Activated CD4-positive, alpha-beta T cell treated with anti-CD3 and anti-CD28 coated beads, Interleukin-2, amount 50 U/mL, for 4 hours (primary cell): ENCODE measurements at regions not wholly inside any gene's neighbourhood (a gene's known extent, or its start where the extent isn't known, plus 50 kb on each side); places are given as distances from the start of the nearest gene placed in this dataset.
"Not testable (repeated sequence)": the region's sequence is repeated elsewhere in the genome, so short reads cannot be mapped to it uniquely, and the experiment has no call there.

Source experiments
- DNase-seq, 2 experiments: peaks; one replicate each; pipeline ENCODE4 v3.0.0-alpha.2; 2020

DNA sequence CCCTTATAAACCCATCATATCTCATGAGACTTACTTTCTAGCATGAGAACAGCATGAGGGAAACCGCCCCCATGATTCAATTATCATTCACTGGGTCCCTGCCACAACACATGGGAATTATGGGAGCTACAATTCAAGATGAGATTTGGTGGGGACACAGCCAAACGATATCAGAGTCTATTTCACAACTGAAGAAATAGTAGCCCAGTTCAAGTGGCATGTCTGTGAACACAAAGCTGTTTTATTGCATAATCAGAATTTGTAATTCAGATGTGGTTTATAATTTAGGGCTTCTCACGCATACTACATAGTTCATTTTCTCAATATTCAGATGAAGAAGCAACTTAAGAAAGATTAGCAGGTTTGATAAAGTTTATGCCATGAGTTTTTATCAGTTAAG is 1188.0 kb upstream of the ALCAM start:
- DNase-seq, result no peak

DNA sequence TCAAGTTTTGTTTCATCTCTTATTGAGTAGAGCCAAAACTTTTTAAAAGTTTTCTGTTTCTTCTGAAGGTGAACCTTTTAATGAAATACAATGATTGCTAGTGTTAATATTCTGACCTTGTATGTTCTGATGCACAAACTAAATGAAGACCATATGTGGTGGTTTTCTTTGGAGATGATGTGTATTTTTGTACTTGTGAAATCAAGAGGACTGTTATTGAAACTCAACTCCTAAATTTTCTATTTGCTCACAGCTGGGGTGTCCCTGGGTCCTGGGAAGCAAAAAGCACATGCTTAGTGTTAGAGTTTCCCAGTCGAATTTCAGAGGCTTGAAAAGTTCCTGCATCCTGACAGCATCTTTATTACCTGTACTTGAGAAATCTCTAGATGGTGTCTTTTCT is 1185.8 kb upstream of the ALCAM start:
- no peak for DNase-seq

DNA sequence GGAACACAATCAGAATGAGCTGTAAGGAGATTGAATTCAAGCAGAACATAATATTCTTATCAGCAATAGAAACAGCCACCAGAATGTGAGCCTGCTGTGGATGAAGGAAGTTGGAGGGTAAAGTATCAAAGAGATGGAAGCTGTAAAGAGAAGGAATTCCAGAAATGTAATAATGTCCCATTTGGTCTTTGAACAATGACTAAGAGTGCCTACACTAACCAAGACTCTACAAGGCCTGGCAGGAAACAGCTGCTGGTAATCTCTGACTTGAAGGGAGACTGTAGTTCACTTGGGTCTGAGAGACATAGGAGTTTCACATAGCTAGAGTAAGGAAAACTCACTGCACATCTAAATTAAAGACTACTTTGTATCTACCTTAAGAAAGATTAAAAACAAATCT is 1176.0 kb upstream of the ALCAM start:
- DNase-seq, result no peak

DNA sequence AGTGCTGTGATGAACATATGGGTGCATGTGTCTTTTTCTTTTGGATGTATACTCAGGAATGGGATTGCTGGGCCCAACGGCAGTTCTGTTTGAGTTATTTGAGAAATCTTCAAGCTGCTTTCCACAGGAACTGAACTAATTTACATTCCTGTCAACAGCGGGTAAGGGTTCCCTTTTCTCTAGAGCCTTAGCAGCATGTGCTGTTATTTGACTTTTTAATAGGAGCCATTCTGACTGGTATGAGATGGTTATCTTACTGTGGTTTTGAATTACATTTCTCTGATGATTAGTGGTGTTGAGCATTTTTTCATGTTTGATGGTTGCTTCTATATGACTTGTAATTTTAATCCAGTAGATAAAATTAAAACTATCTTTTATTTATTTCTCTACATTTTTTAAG is 1168.6 kb upstream of the ALCAM start:
- no peak for DNase-seq

DNA sequence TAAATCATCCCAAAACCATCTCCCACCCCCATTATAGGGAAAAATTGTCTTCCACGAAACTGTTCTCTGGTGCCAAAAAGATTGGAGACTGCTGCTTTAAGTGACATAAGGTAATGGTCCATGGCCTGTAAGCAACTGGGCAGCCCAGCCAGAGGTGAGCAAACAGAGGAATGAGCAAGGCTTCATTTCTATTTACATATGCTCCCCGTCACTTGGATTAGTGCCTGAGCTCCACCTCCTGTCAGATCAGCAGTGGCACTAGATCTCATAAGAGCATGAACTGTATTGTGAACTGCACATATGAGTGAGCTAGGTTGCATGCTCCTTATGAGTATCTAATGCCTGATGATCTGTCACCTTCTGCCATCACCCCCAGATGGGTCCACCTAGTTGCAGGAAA is 1159.8 kb upstream of the ALCAM start:
- no peak for DNase-seq

DNA sequence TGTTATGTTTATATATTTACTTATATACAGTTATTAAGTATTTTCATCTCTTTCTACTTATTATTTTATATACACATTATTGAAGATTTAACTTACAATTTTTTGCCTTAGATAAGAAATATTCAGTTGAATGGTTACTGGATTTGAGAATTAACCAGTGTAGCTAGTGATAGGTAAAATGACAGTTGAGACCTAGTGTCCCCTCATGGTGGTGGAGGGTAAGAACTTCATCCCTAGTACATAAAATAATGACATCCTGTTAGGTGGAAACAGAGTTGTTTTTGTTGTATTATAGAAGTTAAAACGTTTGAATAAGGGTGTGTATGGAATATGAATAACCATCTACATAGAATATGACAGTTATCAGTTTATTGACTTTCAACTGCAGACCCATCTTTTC is 1152.4 kb upstream of the ALCAM start:
- DNase-seq, result no peak

DNA sequence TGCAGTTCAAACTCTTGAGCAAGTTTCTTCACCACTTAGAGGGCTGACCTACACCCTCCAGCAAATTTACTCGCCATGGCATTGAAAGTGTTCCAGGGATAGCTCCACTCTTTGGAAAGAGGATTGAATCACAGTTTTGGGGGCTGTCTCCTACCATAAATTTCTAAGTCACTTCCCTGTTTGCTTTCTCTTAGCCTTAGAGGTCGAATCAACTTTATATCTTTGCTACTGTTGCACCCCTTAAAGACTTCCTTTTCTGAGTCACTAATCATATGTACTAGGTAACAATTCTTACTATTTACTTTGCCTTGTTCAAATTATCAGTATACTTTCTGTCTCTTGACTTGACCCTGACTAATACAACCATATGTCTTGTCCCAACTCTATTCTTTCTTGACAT is 1151.8 kb upstream of the ALCAM start:
- DNase-seq, result no peak

DNA sequence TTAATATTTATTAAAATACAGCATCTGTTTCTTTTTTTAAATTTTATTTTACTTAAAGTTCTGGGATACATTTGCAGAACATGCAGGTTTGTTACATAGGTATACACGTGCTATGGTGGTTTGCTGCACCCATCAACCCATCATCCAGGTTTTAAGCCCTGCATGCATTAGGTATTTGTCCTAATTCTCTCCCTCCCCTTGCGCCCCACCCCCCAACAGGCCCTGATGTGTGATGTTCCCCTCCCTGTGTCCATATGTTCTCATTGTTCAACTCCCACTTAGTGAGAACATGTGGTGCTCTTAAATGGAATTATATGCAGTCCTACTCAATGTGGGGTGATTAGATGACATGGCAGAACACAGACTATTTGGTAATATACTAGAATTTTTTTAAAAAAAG is 1147.7 kb upstream of the ALCAM start:
- not testable (repeated sequence) for DNase-seq

DNA sequence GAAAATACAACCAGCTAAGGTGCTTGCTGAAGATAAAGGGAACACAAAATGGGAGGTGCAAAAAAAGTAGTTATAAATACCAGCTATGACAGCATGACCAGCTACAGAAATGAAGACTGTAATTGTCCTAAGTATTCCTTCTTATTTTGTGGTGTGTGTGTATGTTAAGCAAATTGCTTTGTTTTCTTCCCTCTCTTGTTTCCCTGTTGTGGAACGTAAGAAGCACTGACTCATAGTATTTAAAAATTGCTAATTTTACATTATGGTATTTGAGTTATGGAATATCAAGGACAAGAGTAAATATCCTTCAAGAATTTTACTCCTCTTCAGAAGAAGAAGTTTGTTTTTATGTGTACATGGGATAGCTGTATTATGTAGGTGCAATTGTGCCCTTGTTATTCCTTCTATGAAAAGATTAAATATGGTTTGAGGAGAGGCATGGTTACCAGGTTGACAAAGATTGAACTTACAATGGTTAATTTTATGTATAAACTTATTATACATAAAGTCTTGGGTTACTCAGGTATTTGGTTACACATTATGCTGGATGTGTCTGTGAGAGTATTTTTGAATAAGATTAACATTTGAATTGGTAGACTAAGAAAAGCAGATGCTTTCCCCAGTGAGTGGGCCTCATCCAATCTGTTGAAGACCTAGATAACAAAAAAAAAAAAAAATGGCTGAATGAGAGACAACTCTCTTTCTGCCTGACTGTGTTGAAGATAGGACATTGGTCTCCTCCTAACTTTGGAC is 1132.1 kb upstream of the ALCAM start:
- no peak for DNase-seq

DNA sequence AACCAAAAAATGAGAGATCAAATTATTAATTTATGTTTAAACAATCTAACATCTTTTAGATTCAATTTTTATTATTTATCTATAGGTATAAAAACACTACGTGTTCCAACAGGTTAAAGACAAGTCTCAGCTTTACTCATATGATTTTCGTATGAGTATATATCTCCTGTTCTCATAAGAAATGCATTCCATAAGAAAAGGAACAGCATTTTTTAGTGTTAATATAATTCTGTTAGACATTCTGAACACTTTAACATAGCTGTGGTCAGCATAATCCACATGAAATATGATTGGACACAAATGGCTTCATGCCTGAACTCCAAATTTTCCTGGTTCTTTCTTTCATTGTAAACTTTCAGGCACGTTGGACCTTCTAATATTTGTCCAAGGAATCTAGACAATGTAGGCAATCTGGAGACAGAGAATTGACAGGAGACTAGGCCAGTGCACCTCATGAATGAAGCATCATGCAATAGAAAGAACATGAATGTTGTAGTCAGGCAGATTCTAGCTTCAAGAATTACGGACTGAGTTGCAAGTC is 1122.0 kb upstream of the ALCAM start:
- no peak for DNase-seq

DNA sequence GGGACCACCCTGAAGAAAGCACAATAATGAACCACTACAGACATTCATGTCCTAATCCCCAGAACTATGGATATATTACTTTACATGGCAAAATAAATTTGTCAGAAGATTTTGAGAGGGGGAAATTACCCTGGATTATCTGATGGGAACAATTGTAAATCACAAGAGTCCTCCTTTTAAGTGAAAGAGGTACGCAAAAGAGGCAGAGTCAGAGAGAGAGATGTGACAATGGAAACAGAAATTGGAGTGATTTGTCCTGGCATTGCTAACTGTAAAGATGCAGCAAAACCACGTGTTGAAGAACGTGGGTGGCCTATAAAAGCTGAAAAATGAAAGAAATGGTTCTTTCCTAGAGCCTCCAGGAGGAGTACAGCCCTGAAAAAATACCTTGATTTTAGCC is 1121.4 kb upstream of the ALCAM start:
- DNase-seq, result no peak

DNA sequence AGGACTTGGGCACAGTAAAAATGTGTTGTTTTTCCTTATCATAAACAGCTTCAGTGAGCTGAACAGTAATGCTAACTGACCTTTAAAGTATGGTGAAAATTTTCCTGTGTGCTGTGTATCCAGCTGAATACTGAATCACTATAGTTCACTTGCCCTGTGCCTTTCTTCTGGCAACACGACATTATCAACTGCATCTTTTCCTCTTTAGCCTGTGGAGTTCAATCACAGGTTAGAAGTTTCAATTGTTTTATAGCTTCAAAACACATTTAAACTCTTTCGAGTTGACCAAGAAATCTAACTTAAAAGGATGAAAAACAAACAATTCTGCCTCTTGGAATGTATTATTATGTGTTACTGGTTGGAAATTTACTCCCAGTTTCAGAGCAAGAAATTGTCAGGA is 1120.7 kb upstream of the ALCAM start:
- DNase-seq, result no peak

DNA sequence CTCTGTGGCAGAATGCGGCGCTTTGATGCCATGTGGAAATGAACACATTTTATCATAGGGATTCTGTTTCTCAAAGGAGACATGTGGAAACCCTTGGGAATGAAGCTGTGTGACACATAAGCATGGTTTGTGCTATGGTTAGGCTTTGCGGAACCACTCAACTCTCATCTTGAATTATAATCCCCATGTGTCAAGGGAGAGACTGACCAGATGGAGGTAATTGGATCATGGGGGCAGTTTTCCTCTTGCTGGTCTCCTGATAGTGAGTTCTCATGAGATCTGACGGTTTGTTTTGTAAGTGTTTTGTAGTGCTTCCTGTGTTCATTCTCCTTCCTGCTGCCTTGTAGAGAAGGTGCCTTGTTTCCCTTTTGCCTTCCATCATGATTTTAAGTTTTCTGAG is 1109.2 kb upstream of the ALCAM start:
- no peak for DNase-seq

DNA sequence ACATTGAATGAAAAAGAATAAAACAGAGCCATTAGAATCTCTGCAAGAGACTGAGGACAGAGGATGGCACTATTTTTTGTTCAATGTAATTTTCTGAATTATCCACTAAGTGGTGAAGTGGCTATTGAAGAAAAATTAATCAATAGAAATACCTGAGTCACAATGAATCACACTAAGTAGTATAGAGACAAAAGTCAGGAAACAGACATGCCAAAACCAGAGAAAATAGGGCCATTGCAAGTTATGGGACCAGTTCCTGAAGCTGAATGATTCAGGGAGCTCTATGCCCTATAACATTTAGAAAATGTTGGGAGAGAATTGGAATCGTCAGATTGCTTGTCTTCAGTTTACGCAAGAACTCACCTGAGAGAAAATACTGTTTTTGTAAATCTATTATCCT is 1103.2 kb upstream of the ALCAM start:
- DNase-seq, result no peak

DNA sequence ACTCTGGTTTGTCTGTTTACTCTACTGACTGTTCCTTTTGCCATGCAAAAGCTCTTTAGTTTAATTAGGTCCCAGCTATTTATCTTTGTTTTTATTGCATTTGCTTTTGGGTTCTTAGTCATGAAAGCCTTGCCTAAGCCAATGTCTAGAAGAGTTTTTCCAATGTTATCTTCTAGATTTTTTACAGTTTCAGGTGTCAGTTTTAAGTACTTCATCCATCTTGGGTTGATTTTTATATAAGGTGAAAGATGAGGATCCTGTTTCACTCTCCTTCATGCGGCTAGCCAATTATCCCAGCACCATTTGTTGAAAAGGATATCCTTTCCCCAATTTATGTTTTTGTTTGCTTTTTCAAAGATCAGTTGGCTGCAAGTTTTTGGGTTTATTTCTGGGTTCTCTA is 1100.5 kb upstream of the ALCAM start:
- DNase-seq, result not testable (repeated sequence)

DNA sequence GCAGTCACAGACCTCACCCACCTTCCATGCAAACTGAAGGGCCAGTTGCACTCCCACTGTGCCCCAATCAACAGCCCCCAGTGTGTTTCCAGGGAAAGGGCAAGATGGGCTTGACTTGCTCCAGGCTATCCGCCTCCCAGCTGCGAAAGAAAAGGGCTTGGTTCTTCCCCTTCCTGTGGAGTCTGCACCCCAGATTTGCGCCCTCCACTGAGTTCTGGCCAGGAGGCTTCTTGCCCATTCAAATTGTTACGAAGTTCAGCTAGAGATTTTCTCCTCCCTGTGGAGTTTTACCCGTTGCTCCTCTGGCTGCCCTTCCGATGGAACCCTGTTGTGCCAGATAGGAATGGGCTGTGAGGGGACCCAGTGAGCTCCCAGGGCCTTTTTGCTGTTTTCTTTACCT is 1096.9 kb upstream of the ALCAM start:
- DNase-seq, result no peak

DNA sequence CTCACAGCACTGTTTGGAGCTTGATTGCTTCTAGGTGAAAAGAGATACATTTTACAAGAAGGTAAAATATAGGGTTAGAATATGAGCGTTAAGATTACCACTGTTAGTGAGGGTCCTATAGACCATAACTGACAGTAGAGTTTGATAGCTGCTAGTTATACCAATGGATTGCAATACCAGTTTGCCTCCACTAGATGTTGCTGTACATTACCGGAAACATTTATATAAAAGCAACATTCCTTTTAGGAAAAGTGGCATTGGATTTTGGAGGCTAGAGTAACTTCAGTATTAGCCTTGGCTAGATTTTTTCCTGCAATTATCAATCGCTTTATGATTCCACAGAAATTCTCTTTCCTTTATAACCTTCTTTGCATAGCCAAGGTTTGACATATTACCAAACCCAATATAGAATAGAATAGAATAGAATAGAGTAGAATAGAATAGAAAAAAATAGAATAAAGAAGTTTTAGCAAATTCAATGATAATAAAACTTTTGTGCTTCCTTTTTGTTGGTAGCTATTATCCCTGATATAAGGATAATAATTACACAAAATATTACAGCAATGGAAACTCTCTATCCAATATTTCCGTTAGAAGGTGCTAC is 1093.6 kb upstream of the ALCAM start:
- no peak for DNase-seq

DNA sequence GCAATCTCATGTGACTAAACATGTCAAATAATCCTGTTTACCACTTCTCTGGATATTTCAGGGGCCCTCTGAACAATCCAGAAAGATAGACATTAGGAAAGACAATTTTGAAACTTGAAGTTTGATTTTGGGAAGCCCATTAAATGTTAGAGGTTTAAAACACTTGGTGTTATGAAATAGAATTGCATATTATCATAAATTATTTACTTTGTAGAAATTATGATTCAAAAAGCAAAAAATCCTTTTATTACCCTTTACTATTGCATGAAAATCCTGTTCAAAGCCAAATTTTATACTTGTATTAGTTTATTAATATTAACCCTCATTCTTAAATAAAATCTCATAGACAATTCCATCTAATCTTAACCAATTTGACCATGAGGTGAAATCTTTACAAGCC is 1091.5 kb upstream of the ALCAM start:
- no peak for DNase-seq

DNA sequence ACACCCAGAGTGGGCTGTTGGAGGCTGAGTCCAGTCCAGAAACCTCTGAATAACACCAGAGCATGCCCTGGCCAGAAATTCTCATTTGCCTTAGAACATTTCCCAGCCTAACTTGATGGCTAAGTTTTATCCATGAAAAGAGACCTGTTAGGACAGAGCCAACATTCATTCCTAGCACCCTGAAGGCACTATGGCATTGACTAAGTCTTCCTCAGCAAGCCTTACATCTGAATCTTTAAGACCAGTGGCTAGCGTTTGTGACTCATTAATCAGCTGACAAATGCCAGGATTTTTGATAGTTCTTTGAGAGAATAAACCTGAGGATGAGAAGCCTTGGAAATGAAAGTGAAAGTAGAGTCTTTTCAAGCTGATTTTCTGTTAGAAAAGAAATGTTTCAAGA is 1087.1 kb upstream of the ALCAM start:
- no peak for DNase-seq

DNA sequence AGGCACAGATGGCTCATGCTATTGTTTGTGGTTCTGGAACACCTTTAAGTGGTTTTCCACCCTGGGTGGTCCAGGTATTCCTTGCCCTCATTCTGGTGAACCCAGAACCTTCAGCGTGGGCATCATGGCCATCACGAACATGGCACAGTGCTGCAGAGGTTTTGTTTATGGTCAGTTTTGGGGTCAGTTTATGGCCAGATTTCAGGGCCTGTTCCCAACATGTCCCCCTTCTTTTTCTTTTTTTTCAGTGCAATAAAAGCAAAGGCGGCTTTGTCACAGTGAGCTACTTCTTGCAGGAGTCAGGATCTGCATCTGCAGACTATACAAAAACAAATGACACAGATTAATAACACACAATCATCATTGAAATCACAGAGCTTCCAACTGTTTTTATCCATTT is 1085.0 kb upstream of the ALCAM start:
- no peak for DNase-seq

DNA sequence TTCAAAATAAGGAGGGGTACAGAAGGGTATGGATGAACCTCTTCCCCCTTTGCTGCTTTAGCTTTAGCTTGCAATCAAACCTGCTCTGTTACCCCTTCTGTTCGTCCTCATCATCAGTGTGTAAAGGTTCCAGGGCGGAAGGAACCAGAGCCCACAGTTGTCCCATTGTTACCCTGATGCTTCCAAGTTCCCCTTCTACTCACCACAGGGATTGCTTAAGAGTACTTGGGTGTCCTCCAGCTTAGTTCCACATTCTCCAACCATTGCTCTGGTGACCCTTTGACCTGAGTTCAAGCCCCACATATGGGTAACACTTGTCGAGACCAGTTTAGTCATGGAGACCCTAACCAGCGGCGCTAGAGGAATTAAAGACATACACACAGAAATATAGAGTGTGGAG is 1080.1 kb upstream of the ALCAM start:
- no peak for DNase-seq

DNA sequence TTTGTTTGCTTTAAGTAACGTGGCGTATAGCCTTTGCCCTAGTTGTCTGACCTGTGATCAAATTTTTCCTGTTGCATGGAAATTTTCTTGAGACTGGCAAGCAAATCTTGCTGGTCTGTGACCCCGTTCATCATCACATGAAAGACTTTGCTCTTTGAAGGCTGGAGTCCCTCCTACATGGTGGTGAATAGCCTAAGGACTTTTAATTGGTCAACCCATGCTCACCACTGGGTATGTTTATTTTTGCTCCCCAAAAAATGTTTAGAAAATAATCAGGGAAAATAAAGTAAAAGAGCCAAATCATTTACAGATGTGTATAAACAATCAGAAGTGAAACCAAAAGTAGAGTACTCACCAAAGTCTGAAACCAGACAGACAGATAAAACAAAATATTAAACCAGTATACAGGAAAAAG is 1075.3 kb upstream of the ALCAM start:
- DNase-seq, result no peak

DNA sequence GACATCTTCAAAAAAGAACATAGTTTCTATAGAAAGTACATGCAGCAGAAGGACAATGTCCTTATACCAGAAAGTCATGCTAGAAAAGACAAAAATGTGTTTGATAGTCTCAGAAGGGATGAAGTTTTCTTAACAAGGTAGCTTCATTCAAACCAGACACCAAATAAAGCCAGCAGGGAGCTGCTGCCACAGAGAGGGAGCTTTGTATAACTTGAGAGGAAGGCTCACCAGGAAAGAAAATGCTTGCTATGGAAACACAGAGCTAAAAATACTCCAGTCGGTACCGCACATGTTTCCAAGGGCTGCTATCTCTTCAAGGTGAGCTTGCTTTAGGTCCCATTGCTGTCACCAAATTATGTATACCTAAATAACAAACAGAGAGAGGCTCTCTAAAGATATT is 1074.8 kb upstream of the ALCAM start:
- DNase-seq, result no peak

DNA sequence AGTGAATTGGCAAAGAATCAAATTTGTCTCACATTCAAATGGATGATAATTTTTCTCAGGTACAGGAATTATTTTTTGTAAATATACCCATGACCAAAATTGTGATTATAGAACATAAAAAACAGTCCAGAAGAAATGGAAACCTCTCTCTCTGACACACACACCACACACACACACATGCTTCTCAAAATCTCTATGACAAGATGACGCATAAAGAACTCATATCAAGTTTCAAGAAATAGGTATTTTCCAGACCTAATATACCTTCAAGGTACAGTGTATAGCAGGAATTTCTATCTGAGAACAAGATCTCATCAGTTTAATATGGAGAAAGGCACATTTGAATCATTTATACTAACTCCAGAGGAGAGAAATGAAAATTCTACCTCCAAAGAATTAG is 1069.1 kb upstream of the ALCAM start:
- no peak for DNase-seq

DNA sequence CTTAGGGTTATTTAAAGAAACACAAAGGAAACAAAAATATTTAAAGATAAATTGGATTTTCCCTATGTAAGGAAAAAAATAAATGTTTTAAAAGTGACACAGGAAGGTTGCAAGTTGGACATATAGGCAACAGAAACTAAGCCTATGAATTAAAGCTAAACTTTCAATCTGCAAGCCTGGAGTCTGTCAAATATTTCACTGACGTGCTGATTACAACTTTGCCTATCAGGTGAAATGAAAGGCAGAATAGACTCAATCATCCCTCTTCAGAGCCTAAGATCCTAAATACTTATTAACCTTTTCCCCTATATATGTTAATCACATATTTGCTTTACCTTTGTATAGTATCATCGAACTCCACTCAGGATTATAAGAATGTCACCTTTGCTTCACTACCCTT is 1068.0 kb upstream of the ALCAM start:
- no peak for DNase-seq
